ENCODE measurements at regions not wholly inside any gene's neighbourhood (a gene's known extent, or its start where the extent isn't known, plus 50 kb on each side); places are given as distances from the start of the nearest gene placed in this dataset.

- TF ChIP-seq ZNF639 (CRISPR knock-in tag; conservative IDR thresholded peaks at IDR 0.05) (no peak), ZNF574 (CRISPR knock-in tag; IDR thresholded peaks at IDR 0.05) (no peak), STAG1 (CRISPR knock-in tag; IDR thresholded peaks at IDR 0.05) (peak; percentile 23), THYN1 (CRISPR knock-in tag; IDR thresholded peaks at IDR 0.05; ENCODE audit: borderline replicate concordance, low read depth) (no peak), ASH2L (IDR thresholded peaks at IDR 0.05; ENCODE audit: insufficient read length, low read depth, low read length) (no peak), PBX3 (CRISPR knock-in tag; IDR thresholded peaks at IDR 0.05; ENCODE audit: borderline replicate concordance) (no peak), IKZF5 (CRISPR knock-in tag; IDR thresholded peaks at IDR 0.05) (no peak), MAZ (IDR thresholded peaks at IDR 0.05; ENCODE audit: borderline replicate concordance, low read depth, low read length) (no peak), MAZ (CRISPR knock-in tag; IDR thresholded peaks at IDR 0.05; ENCODE audit: low read depth) (no peak), ZNF883 (CRISPR knock-in tag; IDR thresholded peaks at IDR 0.05; ENCODE audit: not compliant biosample characterization) (no peak), CHD2 (IDR thresholded peaks at IDR 0.05; ENCODE audit: low read depth, low read length) (no peak), ZNF749 (CRISPR knock-in tag; IDR thresholded peaks at IDR 0.05; ENCODE audit: borderline replicate concordance) (no peak), XRCC5 (optimal IDR thresholded peaks at IDR 0.05; ENCODE audit: low read length) (peak; percentile 38), ZNF576 (CRISPR knock-in tag; IDR thresholded peaks at IDR 0.05) (no peak), SMARCE1 (IDR thresholded peaks at IDR 0.05; ENCODE audit: borderline replicate concordance) (no peak), SRSF4 (IDR thresholded peaks at IDR 0.05; ENCODE audit: low read depth, low read length, poor library complexity, severe bottlenecking) (no peak), ZBTB20 (CRISPR knock-in tag; IDR thresholded peaks at IDR 0.05; ENCODE audit: borderline replicate concordance, low read depth) (no peak), PHB2 (IDR thresholded peaks at IDR 0.05; ENCODE audit: partially characterized antibody) (no peak), ZNF451 (CRISPR knock-in tag; IDR thresholded peaks at IDR 0.05) (no peak), ZNF160 (CRISPR knock-in tag; IDR thresholded peaks at IDR 0.05) (no peak)
- TF ChIP-seq, protein P1, sequence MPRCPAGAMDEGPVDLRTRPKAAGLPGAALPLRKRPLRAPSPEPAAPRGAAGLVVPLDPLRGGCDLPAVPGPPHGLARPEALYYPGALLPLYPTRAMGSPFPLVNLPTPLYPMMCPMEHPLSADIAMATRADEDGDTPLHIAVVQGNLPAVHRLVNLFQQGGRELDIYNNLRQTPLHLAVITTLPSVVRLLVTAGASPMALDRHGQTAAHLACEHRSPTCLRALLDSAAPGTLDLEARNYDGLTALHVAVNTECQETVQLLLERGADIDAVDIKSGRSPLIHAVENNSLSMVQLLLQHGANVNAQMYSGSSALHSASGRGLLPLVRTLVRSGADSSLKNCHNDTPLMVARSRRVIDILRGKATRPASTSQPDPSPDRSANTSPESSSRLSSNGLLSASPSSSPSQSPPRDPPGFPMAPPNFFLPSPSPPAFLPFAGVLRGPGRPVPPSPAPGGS (CRISPR knock-in tag; IDR thresholded peaks at IDR 0.05): no peak
- TF ChIP-seq, protein P2, sequence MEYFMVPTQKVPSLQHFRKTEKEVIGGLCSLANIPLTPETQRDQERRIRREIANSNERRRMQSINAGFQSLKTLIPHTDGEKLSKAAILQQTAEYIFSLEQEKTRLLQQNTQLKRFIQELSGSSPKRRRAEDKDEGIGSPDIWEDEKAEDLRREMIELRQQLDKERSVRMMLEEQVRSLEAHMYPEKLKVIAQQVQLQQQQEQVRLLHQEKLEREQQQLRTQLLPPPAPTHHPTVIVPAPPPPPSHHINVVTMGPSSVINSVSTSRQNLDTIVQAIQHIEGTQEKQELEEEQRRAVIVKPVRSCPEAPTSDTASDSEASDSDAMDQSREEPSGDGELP (IDR thresholded peaks at IDR 0.05; ENCODE audit: borderline replicate concordance, low read depth): peak; percentile 37; the same call in 1 of the 2 replicates
Measured at GRCh38 chr14:22047115-22047514, 373.5 kb upstream of the OR4E1 start (continued).

Measured in HepG2 (cell line).